RPMI8226 (cell line): ENCODE measurements at regions not wholly inside any gene's neighbourhood (a gene's known extent, or its start where the extent isn't known, plus 50 kb on each side); places are given as distances from the start of the nearest gene placed in this dataset.
"Not testable (repeated sequence)": the region's sequence is repeated elsewhere in the genome, so short reads cannot be mapped to it uniquely, and the experiment has no call there.

Experiments used
- DNase-seq: peaks from one replicate; pipeline ENCODE4 v3.0.0-alpha.2; 2015

- DNase-seq: no peak
Measured at GRCh38 chr2:164014068-164014731, 278.4 kb upstream of the FIGN start.

- DNase-seq: no peak
Measured at GRCh38 chr2:164012581-164012980, 276.8 kb upstream of the FIGN start.

GRCh38 chr2:164009756-164010337, 274.0 kb upstream of the FIGN start:
- DNase-seq: no peak

GRCh38 chr2:164008752-164009151, 272.9 kb upstream of the FIGN start:
- no peak for DNase-seq

DNA sequence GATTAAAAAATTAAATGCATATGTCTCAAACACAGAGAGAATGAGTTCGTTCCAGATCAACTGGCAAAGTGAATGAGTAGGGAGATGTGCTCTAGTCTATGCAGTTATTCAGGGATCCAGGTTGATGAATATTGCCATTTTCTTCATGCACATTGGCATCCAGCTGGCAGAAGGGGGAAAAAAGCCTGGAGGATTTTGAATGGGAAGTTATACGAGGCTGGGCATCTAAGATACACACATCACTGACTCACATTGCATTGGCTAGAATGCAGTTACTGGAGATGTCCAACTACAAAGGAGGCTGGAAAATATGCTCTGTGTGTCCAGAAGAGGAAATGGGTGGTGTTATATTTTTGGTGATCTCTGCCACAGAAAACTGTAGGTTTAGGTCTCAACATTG, 270.9 kb upstream of the FIGN start:
- DNase-seq: no peak

- DNase-seq: no peak
Measured at GRCh38 chr2:164000176-164000575, 264.4 kb upstream of the FIGN start.

- DNase-seq: no peak
Measured at GRCh38 chr2:163997466-163997865, 261.7 kb upstream of the FIGN start.

DNA sequence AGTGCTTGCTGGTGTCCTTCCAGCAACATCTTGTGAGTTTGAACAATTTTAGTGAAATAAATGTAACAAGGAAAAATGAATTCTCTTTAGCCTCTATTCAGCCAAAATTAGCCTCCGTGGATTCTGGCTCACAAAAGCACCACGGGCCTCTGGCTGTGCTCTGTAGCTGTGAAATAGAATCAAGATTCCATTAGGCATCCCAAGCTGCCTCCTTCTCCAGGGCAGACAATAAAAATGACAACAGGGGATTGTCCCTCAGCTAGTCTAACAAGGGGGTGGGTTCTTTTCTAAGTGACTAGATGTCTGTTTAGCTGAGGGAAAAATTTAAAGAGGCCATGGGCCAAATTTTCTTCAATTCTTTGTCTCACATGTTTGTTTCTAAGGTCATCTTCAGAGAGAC, 254.7 kb upstream of the FIGN start:
- no peak for DNase-seq

DNA sequence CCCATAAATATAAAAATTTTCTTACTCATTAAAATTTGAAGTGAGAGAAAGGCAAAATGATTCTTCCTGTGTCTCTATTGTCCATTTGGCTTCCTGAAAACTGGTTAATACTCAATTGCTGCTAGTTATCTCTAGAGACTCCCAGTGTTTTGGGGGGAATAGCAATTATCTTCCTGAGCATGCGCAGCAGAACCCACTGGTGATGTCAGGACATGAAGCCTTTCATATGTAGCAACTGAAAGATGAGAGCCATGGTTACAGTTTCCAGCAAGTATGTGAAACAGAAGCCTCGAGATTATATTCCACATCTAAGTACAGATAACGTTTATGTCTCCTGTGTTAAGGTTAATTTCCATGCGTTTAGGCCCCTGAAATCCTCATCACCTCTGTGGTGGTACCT, 254.3 kb upstream of the FIGN start:
- DNase-seq: no peak

DNA sequence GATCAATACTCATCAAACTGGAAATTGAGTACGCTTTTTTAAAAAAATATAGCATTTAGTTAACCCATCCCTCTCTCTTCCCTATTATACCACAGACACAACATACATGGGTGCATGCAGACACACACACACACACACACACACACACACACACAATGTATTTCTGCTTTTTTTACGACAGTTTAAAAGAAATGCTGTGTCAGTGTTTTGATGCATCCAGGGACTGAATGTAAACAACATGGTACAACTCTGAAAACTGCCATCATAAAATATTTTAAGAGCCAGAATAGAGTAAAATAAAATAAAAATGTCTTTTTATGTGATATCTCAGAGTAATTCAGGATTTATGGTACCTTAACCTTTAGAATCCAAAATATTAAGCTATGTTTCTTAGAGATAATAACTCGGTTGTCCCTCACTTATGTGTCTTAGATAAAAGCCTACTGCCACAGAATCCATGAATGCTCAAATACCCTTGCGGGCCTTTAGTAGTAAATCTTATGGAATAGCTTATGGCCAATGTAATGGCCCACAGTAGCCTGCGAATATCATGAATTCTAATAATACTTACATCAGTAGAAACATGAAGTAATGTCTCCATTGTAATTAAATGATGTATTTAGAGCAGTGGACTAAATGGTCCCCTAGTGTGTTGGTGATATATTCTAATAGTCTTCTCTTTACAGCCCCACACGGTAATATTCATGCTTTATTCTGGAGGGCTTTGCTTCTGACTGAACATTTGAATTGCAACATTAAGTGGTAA, 251.6 kb upstream of the FIGN start:
- DNase-seq: no peak

DNA sequence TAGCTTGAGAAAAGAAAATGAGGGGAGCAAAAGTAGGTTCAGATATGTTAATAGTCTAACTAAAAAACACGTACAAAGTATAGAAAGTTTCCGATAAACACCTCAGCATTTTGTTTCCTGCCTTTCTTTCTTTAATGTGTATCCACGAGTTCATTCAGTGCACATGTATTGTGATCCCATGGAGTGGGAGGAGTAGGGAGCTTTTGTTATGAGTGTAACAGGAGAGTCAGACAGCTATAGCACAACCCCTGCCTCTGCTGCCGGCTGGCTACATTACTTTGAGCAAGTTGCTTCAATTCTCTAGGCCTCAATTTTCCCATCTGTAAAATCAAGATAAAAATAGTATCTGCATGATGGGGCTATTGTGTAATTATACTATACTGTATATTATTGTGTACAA, 249.2 kb upstream of the FIGN start:
- no peak for DNase-seq

DNA sequence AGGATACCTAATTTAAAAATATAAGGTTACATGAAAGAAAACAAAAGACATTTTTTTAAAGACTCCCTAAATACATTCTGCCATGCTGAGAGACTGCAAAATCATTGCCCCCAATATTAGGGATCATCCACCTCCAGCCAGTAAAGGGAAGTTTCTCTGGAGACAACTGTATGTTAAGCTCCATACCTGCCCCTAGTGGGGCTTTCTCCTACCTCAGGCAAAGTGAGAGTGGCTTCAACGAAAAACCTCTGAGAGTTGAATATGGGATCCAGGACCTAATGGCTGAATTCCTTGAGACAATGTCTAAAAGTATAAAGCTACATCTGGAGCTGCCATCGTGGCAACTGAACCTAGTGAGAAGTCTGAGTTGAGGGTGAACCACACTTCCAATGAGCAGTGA, 248.1 kb upstream of the FIGN start:
- DNase-seq: no peak

- no peak for DNase-seq
Measured at GRCh38 chr2:163982938-163983337, 247.1 kb upstream of the FIGN start.

- DNase-seq: no peak
Measured at GRCh38 chr2:163974766-163975165, 239.0 kb upstream of the FIGN start.

DNA sequence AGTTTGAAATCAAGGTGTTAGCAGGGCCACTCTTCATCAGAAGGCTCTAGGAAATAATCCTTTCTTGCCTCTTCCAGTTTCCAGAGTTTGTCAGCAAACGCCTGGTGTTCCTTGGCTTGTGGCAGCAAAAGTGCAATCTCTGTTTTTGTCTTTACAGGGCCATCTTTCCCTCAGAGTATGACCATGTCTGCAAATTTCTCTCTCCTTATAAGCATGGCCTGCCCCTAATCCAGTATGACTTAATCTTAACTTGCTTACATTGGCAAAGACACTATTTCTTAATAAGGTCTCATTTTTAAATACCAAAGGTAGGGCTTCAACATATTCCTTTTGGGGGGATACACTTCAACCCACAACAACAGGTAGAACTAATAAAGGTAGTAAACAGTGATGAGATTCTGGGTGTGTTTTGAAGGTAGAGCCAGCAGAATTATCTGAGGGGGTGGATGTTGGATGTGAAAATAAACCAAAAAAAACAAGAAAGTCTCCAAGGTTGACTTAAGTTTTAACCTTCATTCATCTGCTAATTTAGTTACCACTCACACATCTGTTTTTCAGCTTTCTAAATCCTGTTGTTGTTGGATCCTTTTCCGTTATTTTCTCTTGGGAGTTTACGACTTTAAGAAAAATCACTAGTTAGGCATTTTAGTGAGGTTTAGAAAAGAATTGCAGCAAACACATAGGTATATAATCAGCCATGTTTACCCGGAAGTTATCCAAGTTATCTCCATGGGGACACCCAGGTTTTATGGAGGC, 234.4 kb upstream of the FIGN start:
- DNase-seq: no peak

DNA sequence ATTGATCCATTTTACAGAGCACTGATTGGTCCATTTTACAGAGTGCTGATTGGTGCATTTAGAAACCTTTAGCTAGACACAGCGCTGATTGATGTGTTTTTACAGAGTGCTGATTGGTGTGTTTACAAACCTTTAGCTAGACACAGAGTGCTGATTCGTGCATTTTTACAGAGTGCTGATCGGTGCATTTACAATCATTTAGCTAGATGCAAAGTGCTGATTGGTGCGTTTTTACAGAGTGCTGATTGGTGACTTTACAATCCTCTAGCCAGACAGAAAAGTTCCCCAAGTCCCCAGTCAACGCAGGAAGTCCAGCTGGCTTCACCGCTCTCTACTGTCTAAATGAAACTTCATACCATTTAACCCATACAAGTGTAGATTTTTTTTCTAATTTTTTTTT, 228.5 kb upstream of the FIGN start:
- not testable (repeated sequence) for DNase-seq

GRCh38 chr2:163953390-163953907, 217.6 kb upstream of the FIGN start:
- no peak for DNase-seq

GRCh38 chr2:163951312-163951711, 215.5 kb upstream of the FIGN start:
- no peak for DNase-seq

DNA sequence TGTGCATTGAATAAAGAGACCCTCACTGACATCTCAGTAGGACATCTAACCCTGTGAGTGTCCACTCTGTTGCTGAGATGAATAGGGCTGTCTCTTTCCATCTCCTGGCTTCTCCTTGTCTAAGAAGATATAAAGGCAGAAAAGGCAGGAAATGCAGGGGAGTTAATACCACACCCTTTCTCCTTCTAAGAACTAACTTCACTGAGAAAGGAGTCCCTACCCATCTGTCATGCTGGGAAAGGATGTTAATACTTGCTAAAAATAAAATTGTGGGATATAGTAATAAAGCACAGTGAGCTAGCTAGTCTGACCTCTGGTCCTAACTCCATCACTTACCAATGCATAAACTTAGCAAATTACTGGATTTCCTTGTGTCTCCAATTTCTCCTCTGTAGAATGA, 213.9 kb upstream of the FIGN start:
- no peak for DNase-seq

GRCh38 chr2:163944347-163944737, 208.5 kb upstream of the FIGN start:
- DNase-seq: no peak

DNA sequence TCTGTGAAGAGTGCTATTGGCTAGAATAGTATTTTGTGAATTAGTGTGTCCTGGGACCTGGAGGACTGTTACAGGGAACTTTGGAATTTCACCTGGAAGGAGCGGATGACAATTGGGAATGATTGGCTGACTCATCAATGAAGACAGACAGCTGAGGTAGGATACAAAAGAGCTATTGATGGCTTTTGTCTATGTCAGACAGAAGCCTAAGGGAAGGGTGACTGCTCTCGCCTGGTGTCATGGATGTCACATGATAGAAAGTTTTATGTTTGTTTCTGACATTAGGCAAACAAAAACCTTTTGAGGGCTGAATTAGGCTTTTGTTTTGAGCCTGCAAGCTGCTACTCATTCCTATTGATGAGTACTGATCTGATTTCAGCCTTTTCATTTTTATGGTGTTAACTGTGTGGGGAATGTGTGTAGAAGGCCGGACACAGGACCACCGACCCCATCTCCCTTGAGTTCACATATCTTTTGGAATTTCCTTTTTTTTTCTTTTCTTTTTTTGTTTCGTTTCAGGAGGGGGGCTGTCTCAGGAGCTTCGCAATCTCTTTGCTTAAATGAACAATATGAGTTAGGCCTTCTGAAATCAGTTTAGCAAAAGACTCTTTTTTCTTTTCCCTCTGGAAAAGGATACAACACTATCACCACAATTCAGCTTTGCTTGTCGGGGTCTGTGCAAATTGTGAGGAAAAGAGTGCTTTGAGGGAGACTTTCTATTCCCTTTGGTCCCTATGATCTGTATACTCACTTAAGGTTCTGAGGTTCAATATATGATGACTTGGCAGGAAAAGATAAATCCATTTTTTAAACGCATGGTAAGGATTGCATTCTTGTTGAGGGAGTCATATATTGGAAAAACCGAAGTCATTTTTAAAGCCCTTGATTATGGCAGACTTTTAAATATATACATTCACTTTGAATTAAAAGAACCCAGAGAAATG, 207.9 kb upstream of the FIGN start:
- no peak for DNase-seq

GRCh38 chr2:163934131-163934530, 198.3 kb upstream of the FIGN start:
- DNase-seq: no peak
